ENCODE measurements at regions not wholly inside any gene's neighbourhood (a gene's known extent, or its start where the extent isn't known, plus 50 kb on each side); places are given as distances from the start of the nearest gene placed in this dataset.

GRCh38 chr1:184291701-184292100, 95.1 kb upstream of the C1orf21 start:
- no peak overlapping the region for H3K4me3 ChIP-seq
- no peak for TF ChIP-seq CTCF (IDR thresholded peaks at IDR 0.05; ENCODE audit: control extremely low read depth, extremely low read depth)
- ATAC-seq (ENCODE audit: insufficient read depth, low FRiP score) (no peak), DNase-seq (no peak)
- no peaks in the 10 kb centered on the region for H3K27me3 ChIP-seq (ENCODE audit: control insufficient read depth in 3 of 3, insufficient read depth in 3 of 3, low read length in 2 of 3)
- H3K36me3 ChIP-seq (ENCODE audit: control insufficient read depth in 4 of 4, insufficient read depth in 4 of 4, low read length in 4 of 4), result no peaks in the 10 kb centered on the region
- H3K27ac ChIP-seq (ENCODE audit: low read depth in 1 of 2, low read length in 1 of 2), result no peak overlapping the region
- H3K9me3 ChIP-seq (ENCODE audit: control insufficient read depth in 4 of 4, insufficient read depth in 3 of 4, low read length in 3 of 4), result peaks cover 0 to 6% (median 4%) of the 10 kb centered on the region in 4 donors
- peaks cover 0 to 8% (median 0%) of the 10 kb centered on the region in 5 donors for H3K4me1 ChIP-seq (ENCODE audit: control insufficient read depth in 5 of 5, insufficient read depth in 5 of 5, low read length in 5 of 5)
- no peak overlapping the region for H3K9ac ChIP-seq (ENCODE audit: insufficient read depth in 1 of 2, low read length in 2 of 2)
- 82 to 93% methylated on average over 3 of the region's 3 CpGs for WGBS, 2 donors

GRCh38 chr1:184292101-184292500, 94.7 kb upstream of the C1orf21 start:
- ATAC-seq (ENCODE audit: insufficient read depth, low FRiP score), result no peak
- TF ChIP-seq CTCF (IDR thresholded peaks at IDR 0.05; ENCODE audit: control extremely low read depth, extremely low read depth), result no peak

GRCh38 chr1:184294101-184294500, 92.7 kb upstream of the C1orf21 start:
- no peak for DNase-seq
- Histone ChIP-seq H3K4me1 (ENCODE audit: control insufficient read depth in 5 of 5, insufficient read depth in 5 of 5, low read length in 5 of 5) (peaks cover 0 to 21% (median 12%) of the 10 kb centered on the region in 5 donors), H3K36me3 (ENCODE audit: control insufficient read depth in 4 of 4, insufficient read depth in 4 of 4, low read length in 4 of 4) (no peaks in the 10 kb centered on the region), H3K27me3 (ENCODE audit: control insufficient read depth in 3 of 3, insufficient read depth in 3 of 3, low read length in 2 of 3) (no peaks in the 10 kb centered on the region), H3K9ac (ENCODE audit: insufficient read depth in 1 of 2, low read length in 2 of 2) (no peak overlapping the region), H3K4me3 (no peak overlapping the region), H3K27ac (ENCODE audit: low read depth in 1 of 2, low read length in 1 of 2) (no peak overlapping the region), H3K9me3 (ENCODE audit: control insufficient read depth in 4 of 4, insufficient read depth in 3 of 4, low read length in 3 of 4) (peaks cover 0 to 5% (median 4%) of the 10 kb centered on the region in 4 donors)
- 98 to 99% methylated on average over 1 of the region's 1 CpG for WGBS, 2 donors
- TF ChIP-seq CTCF (IDR thresholded peaks at IDR 0.05; ENCODE audit: control extremely low read depth, extremely low read depth), result no peak
- ATAC-seq (ENCODE audit: insufficient read depth, low FRiP score), result no peak

More at GRCh38 chr1:184292101-184292500, 94.7 kb upstream of the C1orf21 start:
- H3K36me3 ChIP-seq (ENCODE audit: control insufficient read depth in 4 of 4, insufficient read depth in 4 of 4, low read length in 4 of 4), result no peaks in the 10 kb centered on the region
- H3K4me3 ChIP-seq, result no peak overlapping the region
- peaks cover 0 to 5% (median 4%) of the 10 kb centered on the region in 4 donors for H3K9me3 ChIP-seq (ENCODE audit: control insufficient read depth in 4 of 4, insufficient read depth in 3 of 4, low read length in 3 of 4)
- no peak overlapping the region for H3K9ac ChIP-seq (ENCODE audit: insufficient read depth in 1 of 2, low read length in 2 of 2)
- 94 to 99% methylated on average over 3 of the region's 3 CpGs for WGBS, 2 donors
- DNase-seq, result no peak
- no peaks in the 10 kb centered on the region for H3K27me3 ChIP-seq (ENCODE audit: control insufficient read depth in 3 of 3, insufficient read depth in 3 of 3, low read length in 2 of 3)
- no peak overlapping the region for H3K27ac ChIP-seq (ENCODE audit: low read depth in 1 of 2, low read length in 1 of 2)
- H3K4me1 ChIP-seq (ENCODE audit: control insufficient read depth in 5 of 5, insufficient read depth in 5 of 5, low read length in 5 of 5), result peaks cover 0 to 12% (median under 1%) of the 10 kb centered on the region in 5 donors
